Loucy (cell line): ENCODE measurements at regions not wholly inside any gene's neighbourhood (a gene's known extent, or its start where the extent isn't known, plus 50 kb on each side); places are given as distances from the start of the nearest gene placed in this dataset.

Experiments used
- EZH2phosphoT487 ChIP-seq: fragments of 200-600 bp; IDR thresholded peaks from 2 replicates; pipeline ENCODE4 v1.6.1; 2018; ENCODE audit warnings: antibody characterized with exemption, mild to moderate bottlenecking, moderate library complexity, borderline replicate concordance
- TF ChIP-seq, protein P1 (sequence below): fragments of 200-600 bp; sonication (generic); conservative IDR thresholded peaks from 2 replicates; pipeline ENCODE4 v1.5.1; 2014; ENCODE audit warnings: mild to moderate bottlenecking, antibody characterized with exemption, low read length

GRCh38 chr12:58099476-58099875, 158.1 kb downstream of the ATP23 start:
- TF ChIP-seq, protein P1, sequence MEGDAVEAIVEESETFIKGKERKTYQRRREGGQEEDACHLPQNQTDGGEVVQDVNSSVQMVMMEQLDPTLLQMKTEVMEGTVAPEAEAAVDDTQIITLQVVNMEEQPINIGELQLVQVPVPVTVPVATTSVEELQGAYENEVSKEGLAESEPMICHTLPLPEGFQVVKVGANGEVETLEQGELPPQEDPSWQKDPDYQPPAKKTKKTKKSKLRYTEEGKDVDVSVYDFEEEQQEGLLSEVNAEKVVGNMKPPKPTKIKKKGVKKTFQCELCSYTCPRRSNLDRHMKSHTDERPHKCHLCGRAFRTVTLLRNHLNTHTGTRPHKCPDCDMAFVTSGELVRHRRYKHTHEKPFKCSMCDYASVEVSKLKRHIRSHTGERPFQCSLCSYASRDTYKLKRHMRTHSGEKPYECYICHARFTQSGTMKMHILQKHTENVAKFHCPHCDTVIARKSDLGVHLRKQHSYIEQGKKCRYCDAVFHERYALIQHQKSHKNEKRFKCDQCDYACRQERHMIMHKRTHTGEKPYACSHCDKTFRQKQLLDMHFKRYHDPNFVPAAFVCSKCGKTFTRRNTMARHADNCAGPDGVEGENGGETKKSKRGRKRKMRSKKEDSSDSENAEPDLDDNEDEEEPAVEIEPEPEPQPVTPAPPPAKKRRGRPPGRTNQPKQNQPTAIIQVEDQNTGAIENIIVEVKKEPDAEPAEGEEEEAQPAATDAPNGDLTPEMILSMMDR: no peak
- TF ChIP-seq EZH2phosphoT487: no peak
